Memory B cell (primary cell): ENCODE measurements at regions not wholly inside any gene's neighbourhood (a gene's known extent, or its start where the extent isn't known, plus 50 kb on each side); places are given as distances from the start of the nearest gene placed in this dataset.

ENCODE experiments used
- ATAC-seq: fragments of 150-1000 bp; cut with Tn5 transposase; 2 replicates; pipeline ENCODE4 v1.10.0; 2021; ENCODE audit warnings: low read depth, mild to moderate bottlenecking, moderate library complexity
- DNase-seq, 2 donors: peaks; one replicate each; pipeline ENCODE4 v3.0.0; 2022; ENCODE audit warnings: low spot score in 2 of 2
- H3K27ac Mint-ChIP-seq: one replicate; pipeline ENCODE4 v1.8.0; 2022; ENCODE audit warnings: mild to moderate bottlenecking, moderate library complexity, mixed read lengths
- H3K27me3 Mint-ChIP-seq: one replicate; pipeline ENCODE4 v1.8.0; 2022; ENCODE audit warnings: mixed read lengths
- H3K36me3 Mint-ChIP-seq: one replicate; pipeline ENCODE4 v1.8.0; 2022; ENCODE audit warnings: mild to moderate bottlenecking, mixed read lengths
- H3K4me1 Mint-ChIP-seq: one replicate; pipeline ENCODE4 v1.8.0; 2022; ENCODE audit warnings: mixed read lengths
- H3K4me3 Mint-ChIP-seq: one replicate; pipeline ENCODE4 v1.8.0; 2022; ENCODE audit warnings: mild to moderate bottlenecking, moderate library complexity, mixed read lengths
- H3K9me3 Mint-ChIP-seq: one replicate; pipeline ENCODE4 v1.8.0; 2022; ENCODE audit warnings: mixed read lengths

DNA sequence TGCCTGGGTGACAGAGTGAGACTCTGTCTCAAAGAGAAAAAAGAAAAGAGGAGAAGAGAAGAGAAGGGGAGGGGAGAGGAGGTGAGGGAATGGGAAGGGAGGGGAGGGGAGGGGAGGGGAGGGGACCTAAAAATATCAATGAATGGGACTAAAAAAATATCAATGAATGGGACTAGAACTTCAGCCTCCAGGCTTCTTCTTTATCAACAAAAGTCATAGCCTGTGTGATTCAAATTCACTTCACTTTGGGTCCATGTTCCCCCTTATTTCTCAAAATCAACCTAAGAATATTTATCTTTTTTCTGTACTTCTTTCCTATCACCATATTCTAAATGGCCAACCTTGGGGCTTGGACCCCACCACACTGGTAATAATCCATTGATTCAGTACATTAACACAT lies 92.1 kb upstream of the PIK3C3 start:
- Mint-ChIP-seq H3K27ac (no peak overlapping the region), H3K4me1 (no peaks in the 10 kb centered on the region), H3K4me3 (no peak overlapping the region), H3K27me3 (peaks cover 2% of the 10 kb centered on the region), H3K36me3 (no peaks in the 10 kb centered on the region), H3K9me3 (no peaks in the 10 kb centered on the region)
- ATAC-seq (no peak), DNase-seq (no peak)

DNA sequence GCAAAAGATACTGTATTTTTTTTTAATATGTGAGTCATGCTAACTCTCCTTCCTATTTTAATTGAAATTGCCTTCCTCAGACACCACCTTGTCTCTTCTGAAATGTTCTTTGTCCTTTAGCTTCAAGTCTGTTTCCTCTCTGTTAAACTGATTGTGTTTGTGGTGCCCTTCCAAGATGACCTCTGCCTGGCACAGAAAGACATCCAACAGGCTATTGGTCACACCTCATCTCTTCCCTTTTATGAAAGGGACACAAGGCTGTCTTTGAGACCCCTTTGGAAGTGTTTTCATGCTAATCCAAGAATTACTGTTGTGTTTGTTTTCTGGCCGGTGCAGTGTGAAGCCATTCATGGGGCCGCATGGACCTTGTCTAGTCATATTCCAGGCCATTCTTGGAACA lies 94.0 kb upstream of the PIK3C3 start:
- Mint-ChIP-seq H3K9me3 (no peaks in the 10 kb centered on the region), H3K27ac (no peak overlapping the region), H3K27me3 (peaks cover 1% of the 10 kb centered on the region), H3K4me3 (no peak overlapping the region), H3K36me3 (no peaks in the 10 kb centered on the region), H3K4me1 (no peaks in the 10 kb centered on the region)
- no peak for ATAC-seq
- no peak for DNase-seq

DNA sequence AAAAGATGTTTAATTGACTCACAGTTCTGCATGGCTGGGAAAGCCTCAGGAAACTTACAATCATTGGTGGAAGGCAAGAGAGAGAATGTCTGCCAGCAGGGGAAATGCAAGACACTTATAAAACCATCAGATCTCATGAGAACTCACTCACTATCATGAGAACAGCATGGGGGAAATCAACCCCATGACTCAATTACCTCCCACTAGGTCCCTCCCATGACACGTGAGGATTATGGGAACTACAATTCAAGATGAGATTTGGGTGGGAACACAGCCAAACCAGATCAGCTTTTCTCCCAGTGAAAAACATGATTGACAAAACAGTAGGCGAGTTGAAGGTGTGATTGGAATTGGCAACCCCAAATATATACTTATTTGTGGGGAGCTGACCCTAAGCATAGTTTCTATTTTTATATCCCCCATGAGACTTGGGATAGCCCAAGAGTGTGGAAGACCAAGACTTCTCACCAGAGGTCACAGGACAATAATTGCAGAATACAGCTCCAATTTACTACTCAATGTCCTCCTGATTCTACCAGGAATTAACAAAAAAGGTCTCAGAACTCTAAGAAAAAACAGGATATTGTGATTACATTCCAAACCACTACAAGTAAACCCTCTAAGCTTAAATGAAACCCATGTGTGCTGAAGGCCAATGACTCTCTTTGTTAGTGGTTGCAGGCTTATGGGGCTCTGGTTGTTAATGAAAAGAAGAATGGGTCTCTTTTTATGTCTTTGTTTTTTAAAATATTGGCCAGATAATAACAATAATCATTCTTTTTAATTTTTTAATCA lies 96.1 kb upstream of the PIK3C3 start:
- ATAC-seq, result no peak
- Mint-ChIP-seq H3K9me3 (peaks cover 2% of the 10 kb centered on the region), H3K36me3 (no peaks in the 10 kb centered on the region), H3K4me1 (no peaks in the 10 kb centered on the region), H3K27me3 (peaks cover 3% of the 10 kb centered on the region), H3K27ac (no peak overlapping the region), H3K4me3 (no peak overlapping the region)
- no peak for DNase-seq

DNA sequence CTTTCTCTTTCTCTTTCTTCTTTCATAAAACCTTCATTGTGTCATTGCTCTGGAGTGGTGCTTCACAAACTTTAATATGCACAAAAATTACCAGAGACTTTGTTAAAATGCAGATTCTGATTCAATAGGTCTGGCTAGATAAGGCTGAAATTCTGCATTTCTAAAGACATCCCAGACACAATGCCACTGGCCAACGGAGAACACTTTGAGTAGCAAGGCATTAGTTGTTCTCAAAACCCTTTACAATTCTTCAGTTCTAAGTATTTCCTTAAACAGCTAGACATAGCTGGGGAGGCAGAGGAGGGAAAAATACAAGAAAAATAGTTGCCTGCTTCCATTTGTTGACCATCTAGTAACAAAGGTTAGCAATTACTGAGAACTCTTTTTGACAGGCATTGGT lies 101.8 kb upstream of the PIK3C3 start:
- Mint-ChIP-seq H3K4me3 (no peak overlapping the region), H3K36me3 (no peaks in the 10 kb centered on the region), H3K27ac (no peak overlapping the region), H3K4me1 (no peaks in the 10 kb centered on the region), H3K9me3 (peaks cover 2% of the 10 kb centered on the region), H3K27me3 (peaks cover 3% of the 10 kb centered on the region)
- DNase-seq (no peak), ATAC-seq (no peak)

DNA sequence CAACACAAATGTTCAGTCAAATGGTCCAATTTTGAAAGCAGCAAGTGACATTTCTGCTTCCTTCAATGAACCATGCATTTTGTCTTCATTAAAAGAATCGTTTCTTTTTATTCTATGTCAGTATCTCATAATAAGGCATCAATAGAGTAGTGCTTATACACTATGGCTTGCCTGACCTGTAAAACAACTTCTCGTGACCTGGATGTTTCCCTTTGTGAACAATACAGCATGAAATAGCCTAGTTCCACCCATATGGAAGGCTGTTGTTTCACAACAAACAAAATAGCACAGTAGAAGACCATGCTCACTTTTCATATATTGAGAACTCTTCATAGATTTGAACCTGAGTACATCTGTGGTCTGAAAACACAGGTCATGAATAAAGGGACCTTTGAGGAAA lies 104.3 kb upstream of the PIK3C3 start:
- Mint-ChIP-seq H3K4me1 (no peaks in the 10 kb centered on the region), H3K9me3 (peaks cover 2% of the 10 kb centered on the region), H3K27ac (no peak overlapping the region), H3K27me3 (peaks cover 3% of the 10 kb centered on the region), H3K36me3 (no peaks in the 10 kb centered on the region), H3K4me3 (no peak overlapping the region)
- no peak for DNase-seq
- ATAC-seq, result no peak

DNA sequence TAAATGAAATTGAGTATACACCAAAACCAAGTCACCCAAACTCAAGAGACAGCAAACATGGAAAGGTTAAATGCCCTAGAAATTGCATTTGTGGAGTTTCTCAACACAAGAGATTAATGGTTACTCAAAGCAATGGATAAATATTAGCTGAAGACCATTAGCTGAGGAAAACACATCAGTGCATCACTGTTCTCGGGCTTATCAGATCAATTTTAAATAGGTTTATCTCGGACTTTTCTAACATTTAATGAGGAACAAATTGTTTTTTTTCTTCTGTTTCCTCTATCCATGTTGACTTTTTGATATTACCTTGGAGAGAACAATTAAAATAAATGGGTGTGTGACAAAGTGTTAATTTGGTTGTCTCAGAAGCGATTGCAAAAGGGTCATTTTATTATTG lies 105.4 kb upstream of the PIK3C3 start:
- H3K4me3 Mint-ChIP-seq, result no peak overlapping the region
- ATAC-seq (no peak), DNase-seq (no peak)
- no peaks in the 10 kb centered on the region for H3K9me3 Mint-ChIP-seq
- no peaks in the 10 kb centered on the region for H3K4me1 Mint-ChIP-seq
- H3K27me3 Mint-ChIP-seq, result peaks cover 2% of the 10 kb centered on the region
- no peak overlapping the region for H3K27ac Mint-ChIP-seq
- no peaks in the 10 kb centered on the region for H3K36me3 Mint-ChIP-seq

DNA sequence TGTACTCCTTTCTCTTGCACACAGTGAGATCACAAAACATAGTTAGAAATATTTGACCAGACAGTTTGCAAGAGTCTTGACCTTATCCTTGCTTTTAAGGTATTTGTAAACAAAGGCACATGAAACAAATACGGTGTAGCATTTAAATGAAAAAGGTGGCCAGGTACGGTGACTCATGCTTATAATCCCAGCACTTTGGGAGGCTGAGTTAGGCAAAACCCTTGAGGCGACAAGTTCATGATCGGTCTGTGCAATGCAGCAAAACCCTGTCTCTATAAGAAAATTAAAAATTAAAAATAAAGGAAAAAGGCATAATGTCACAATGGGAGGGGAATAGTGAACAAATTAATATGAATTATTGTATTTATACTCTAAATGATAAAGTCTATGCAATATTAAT lies 109.5 kb upstream of the PIK3C3 start:
- H3K9me3 Mint-ChIP-seq, result no peaks in the 10 kb centered on the region
- no peak overlapping the region for H3K27ac Mint-ChIP-seq
- H3K4me1 Mint-ChIP-seq, result no peaks in the 10 kb centered on the region
- DNase-seq, result no peak
- H3K27me3 Mint-ChIP-seq, result peaks cover 2% of the 10 kb centered on the region
- no peak overlapping the region for H3K4me3 Mint-ChIP-seq
- no peaks in the 10 kb centered on the region for H3K36me3 Mint-ChIP-seq
- no peak for ATAC-seq

DNA sequence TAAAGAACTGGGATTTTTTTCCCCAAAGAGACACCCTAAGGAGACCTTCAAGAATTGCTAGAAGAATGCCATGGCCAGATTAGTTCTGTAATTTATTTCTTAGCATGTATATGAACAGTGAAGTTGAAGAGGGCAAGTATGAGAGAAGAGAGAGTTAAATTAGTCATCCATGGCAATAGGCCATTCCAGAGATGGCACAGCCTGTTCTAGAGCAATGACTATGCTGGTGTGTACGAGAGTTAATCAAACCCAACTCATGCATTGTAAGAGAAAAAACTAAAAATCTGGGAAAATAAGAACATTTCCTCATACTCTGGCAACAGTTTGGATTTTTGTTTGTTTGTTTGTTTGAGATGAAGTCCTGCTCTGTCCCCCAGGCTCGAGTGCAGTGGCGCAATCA lies 112.1 kb upstream of the PIK3C3 start:
- Mint-ChIP-seq H3K27ac (no peak overlapping the region), H3K4me1 (no peaks in the 10 kb centered on the region), H3K4me3 (no peak overlapping the region), H3K36me3 (no peaks in the 10 kb centered on the region), H3K27me3 (peaks cover 1% of the 10 kb centered on the region), H3K9me3 (no peaks in the 10 kb centered on the region)
- DNase-seq (no peak), ATAC-seq (no peak)

DNA sequence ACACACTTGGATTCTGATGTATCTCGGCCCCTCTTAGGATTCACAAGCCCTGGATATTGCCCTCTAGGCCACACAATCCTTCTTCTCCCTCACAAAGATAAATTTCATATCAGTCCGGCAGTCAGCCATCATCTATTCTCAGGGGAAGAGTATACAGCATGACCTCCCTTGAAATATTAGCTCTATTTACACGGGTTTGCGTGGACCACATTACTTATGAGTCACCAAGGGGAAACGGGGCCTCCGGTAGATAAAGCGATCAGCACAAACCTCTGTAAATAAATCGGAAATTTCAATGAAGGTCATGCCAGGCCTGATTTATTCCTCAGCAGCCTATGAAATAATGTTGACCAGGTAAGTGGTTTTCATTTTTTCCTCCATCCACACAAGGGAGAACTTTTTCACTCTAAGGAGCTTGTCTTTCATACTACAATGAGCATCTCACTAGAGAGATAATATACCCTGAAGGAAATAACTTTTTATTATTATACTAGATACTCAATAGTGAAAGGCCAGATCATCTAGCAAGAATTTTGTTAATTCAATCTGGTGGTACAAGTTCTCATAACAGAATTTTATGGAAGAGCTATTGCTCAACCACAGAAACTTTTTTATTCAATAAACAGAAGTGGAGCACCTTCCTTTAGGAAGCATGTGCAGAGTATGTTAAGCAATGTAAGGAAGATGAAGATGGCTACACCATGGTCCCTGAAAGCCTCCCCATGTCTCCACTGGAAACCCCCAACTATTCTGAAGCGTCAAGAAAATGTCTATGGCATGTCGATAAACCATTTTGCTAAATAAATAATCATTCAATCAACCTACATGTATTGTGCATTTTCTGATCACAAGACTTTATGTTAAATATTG lies 125.2 kb upstream of the PIK3C3 start:
- Mint-ChIP-seq H3K9me3 (peaks cover 1% of the 10 kb centered on the region), H3K27ac (no peak overlapping the region), H3K4me1 (no peaks in the 10 kb centered on the region), H3K27me3 (peaks cover 1% of the 10 kb centered on the region), H3K36me3 (no peaks in the 10 kb centered on the region), H3K4me3 (no peak overlapping the region)
- no peak for ATAC-seq
- no peak for DNase-seq

DNA sequence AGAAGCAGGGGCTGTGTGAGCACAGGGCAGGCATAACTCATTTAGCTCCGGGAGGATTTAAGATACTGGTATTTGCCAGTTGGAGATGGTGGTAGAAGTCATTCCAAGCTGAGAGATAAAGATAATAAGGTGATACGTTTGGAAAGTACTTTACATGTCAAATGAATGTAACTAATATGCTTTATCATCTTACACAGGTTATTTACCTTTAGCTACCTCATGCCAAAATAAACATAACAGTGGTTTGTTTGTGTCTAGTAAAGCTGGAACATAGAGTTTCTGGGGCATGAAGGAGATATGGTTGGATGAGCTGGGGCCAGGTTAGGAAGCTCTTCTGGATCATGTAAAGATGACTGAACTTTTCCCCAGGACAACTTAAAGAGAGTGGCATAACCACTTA lies 126.9 kb upstream of the PIK3C3 start:
- Mint-ChIP-seq H3K4me1 (no peaks in the 10 kb centered on the region), H3K27ac (no peak overlapping the region), H3K27me3 (peaks cover 1% of the 10 kb centered on the region), H3K9me3 (peaks cover 1% of the 10 kb centered on the region), H3K4me3 (no peak overlapping the region), H3K36me3 (no peaks in the 10 kb centered on the region)
- no peak for DNase-seq
- ATAC-seq, result no peak

DNA sequence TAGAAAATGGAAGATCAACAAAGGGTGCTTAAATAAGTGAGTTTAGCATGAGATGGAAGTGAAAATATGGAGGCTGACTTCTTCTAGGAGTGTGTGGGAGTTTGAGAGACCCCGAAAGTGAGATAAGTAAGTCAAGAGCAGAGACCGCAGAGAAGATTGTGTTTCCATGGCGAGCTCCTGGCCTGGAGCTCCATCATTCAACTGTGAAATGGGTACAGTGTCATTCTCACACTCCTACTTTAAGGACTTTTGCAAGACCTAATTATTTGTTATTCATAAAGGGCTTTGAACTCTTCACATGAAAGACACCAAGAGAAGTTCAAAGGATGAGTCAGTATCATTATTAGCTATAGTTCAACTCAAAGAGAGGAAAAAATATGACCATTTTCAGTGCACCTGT lies 134.2 kb upstream of the PIK3C3 start:
- Mint-ChIP-seq H3K4me1 (no peaks in the 10 kb centered on the region), H3K27ac (no peak overlapping the region), H3K4me3 (no peak overlapping the region), H3K9me3 (peaks cover 2% of the 10 kb centered on the region), H3K27me3 (peaks cover 2% of the 10 kb centered on the region), H3K36me3 (no peaks in the 10 kb centered on the region)
- no peak for ATAC-seq
- no peak for DNase-seq

DNA sequence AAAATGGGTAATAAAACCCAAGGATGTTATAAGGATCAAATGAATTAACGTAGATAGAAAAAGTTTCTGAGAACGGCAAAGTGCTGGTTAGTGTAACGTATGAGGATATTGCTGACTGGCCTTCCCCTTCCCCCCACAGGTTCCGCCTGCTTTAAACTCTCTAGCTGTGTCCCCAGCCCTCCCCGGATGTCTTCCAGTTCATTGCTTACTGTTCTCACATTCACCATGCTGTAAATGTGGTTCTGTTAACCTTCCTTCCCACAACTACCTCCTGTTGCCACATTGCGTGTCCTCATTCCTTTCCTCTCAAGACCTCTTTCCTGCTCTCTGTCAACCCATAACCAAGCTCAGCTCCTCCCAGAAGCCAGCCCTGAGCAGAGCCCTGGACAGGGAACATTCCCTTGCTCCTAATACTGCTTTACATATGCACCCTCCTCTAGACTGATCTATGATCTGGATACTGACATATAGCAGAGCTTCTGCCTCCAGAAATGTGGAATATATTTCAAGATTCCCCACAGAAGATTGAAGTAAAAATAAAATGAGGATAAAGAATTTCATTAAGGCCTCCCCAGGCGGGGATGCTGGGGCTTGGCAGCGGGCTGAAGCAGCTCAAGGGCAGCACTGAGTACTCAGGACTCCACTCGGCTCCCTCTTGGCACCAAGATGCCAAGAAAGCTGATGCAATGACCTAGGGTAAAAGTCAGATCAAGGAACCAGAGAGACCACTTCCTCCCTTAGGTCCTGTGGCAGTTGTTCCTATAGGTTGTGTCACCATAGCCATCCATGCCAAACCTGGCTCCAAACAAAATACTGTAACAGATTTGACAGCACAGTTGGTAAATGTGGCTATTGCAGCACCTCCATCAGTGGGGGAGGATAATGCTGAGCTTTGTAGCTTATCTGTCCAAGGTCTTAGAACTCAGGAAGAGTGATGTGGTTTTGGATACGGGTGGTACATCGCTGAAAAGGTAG lies 136.4 kb upstream of the PIK3C3 start:
- Mint-ChIP-seq H3K9me3 (peaks cover 4% of the 10 kb centered on the region), H3K36me3 (no peaks in the 10 kb centered on the region), H3K27ac (no peak overlapping the region), H3K4me3 (no peak overlapping the region), H3K27me3 (peaks cover 2% of the 10 kb centered on the region), H3K4me1 (no peaks in the 10 kb centered on the region)
- no peak for DNase-seq
- no peak for ATAC-seq

DNA sequence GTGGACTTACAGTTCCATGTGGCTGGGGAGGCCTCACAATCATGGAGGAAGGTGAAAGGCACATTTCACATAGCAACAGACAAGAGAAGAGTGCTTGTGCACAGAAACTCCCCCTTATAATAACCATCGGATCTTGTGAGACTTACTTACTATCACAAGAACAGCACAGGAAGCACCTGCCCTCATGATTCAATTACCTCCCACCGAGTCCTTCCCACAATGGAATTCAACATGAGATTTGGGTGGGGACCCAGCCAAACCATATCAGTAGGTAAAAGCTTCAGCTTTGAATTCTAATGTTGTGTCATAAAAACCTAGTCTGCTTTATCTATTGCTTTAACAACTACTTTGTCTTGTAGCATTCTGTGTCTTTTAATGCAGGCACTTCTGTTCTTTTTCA lies 140.4 kb upstream of the PIK3C3 start:
- Mint-ChIP-seq H3K36me3 (no peaks in the 10 kb centered on the region), H3K27me3 (no peaks in the 10 kb centered on the region), H3K9me3 (peaks cover 2% of the 10 kb centered on the region), H3K4me1 (no peaks in the 10 kb centered on the region), H3K4me3 (no peak overlapping the region), H3K27ac (no peak overlapping the region)
- ATAC-seq, result no peak
- no peak for DNase-seq

DNA sequence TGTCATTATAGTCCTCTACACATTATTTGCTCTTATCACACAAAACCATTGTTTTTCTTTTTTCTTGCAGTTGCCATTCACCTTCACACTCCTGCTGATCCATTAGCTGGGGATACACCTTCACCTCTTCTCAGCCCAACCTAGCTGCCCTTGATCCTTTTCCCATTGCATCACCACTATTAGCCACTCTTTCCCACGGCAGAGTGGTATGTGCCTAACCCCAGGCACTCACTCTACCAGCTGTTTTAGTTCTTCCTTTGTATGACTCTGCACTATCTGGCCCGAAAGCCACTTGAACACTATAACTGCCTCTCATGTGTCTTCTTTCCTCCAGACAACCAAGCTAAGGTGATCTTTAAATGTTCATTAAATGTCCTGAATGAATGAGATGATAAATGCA lies 145.4 kb upstream of the PIK3C3 start:
- H3K27me3 Mint-ChIP-seq, result no peaks in the 10 kb centered on the region
- ATAC-seq, result no peak
- H3K36me3 Mint-ChIP-seq, result no peaks in the 10 kb centered on the region
- H3K9me3 Mint-ChIP-seq, result peaks cover 2% of the 10 kb centered on the region
- H3K4me3 Mint-ChIP-seq, result no peak overlapping the region
- H3K27ac Mint-ChIP-seq, result no peak overlapping the region
- no peak for DNase-seq
- no peaks in the 10 kb centered on the region for H3K4me1 Mint-ChIP-seq
